ENCODE measurements at regions not wholly inside any gene's neighbourhood (a gene's known extent, or its start where the extent isn't known, plus 50 kb on each side); places are given as distances from the start of the nearest gene placed in this dataset.
"Not testable (repeated sequence)": the region's sequence is repeated elsewhere in the genome, so short reads cannot be mapped to it uniquely, and the experiment has no call there.

GRCh38 chr14:22378181-22378580 lies 210.8 kb downstream of the DAD1 start:
- H3K27me3 Mint-ChIP-seq (ENCODE audit: low read depth): peaks cover 3% of the 10 kb centered on the region
- no peak for DNase-seq (ENCODE audit: low spot score)
- no peak overlapping the region for H3K27ac Mint-ChIP-seq (ENCODE audit: unreplicated experiment)
- TF ChIP-seq CTCF (IDR thresholded peaks at IDR 0.05): no peak
- H3K4me1 Mint-ChIP-seq (ENCODE audit: low read depth): peaks cover 29% of the 10 kb centered on the region
- no peaks in the 10 kb centered on the region for H3K36me3 Mint-ChIP-seq (ENCODE audit: low read depth)
- no peaks in the 10 kb centered on the region for H3K9me3 Mint-ChIP-seq (ENCODE audit: low read depth)
- no peak overlapping the region for H3K4me3 Mint-ChIP-seq (ENCODE audit: unreplicated experiment)

- H3K4me1 Mint-ChIP-seq (ENCODE audit: low read depth): peaks cover 16% of the 10 kb centered on the region
- H3K9me3 Mint-ChIP-seq (ENCODE audit: low read depth): no peaks in the 10 kb centered on the region
- no peaks in the 10 kb centered on the region for H3K36me3 Mint-ChIP-seq (ENCODE audit: low read depth)
- H3K27me3 Mint-ChIP-seq (ENCODE audit: low read depth): peaks cover 6% of the 10 kb centered on the region
- no peak overlapping the region for H3K4me3 Mint-ChIP-seq (ENCODE audit: unreplicated experiment)
- H3K27ac Mint-ChIP-seq (ENCODE audit: unreplicated experiment): no peak overlapping the region
- DNase-seq (ENCODE audit: low spot score): no peak
- TF ChIP-seq CTCF (IDR thresholded peaks at IDR 0.05): peak; percentile 94
Observed at GRCh38 chr14:22375321-22375930, 213.6 kb downstream of the DAD1 start.

- Mint-ChIP-seq H3K27ac (ENCODE audit: unreplicated experiment) (no peak overlapping the region), H3K4me3 (ENCODE audit: unreplicated experiment) (no peak overlapping the region)
Observed at GRCh38 chr14:22370084-22370847, 218.8 kb downstream of the DAD1 start.

GRCh38 chr14:22358726-22359125 lies 230.3 kb downstream of the DAD1 start:
- peaks cover 30% of the 10 kb centered on the region for H3K9me3 Mint-ChIP-seq (ENCODE audit: low read depth)
- no peak overlapping the region for H3K4me3 Mint-ChIP-seq (ENCODE audit: unreplicated experiment)
- DNase-seq (ENCODE audit: low spot score): no peak
- peaks cover 14% of the 10 kb centered on the region for H3K36me3 Mint-ChIP-seq (ENCODE audit: low read depth)
- no peak overlapping the region for H3K27ac Mint-ChIP-seq (ENCODE audit: unreplicated experiment)
- H3K4me1 Mint-ChIP-seq (ENCODE audit: low read depth): no peaks in the 10 kb centered on the region
- no peak for TF ChIP-seq CTCF (IDR thresholded peaks at IDR 0.05)
- peaks cover 21% of the 10 kb centered on the region for H3K27me3 Mint-ChIP-seq (ENCODE audit: low read depth)

More at GRCh38 chr14:22370084-22370847, 218.8 kb downstream of the DAD1 start:
- Mint-ChIP-seq H3K36me3 (ENCODE audit: low read depth) (no peaks in the 10 kb centered on the region), H3K4me1 (ENCODE audit: low read depth) (peaks cover 8% of the 10 kb centered on the region), H3K9me3 (ENCODE audit: low read depth) (no peaks in the 10 kb centered on the region), H3K27me3 (ENCODE audit: low read depth) (peaks cover 12% of the 10 kb centered on the region)
- no peak for DNase-seq (ENCODE audit: low spot score)
- no peak for TF ChIP-seq CTCF (IDR thresholded peaks at IDR 0.05)

GRCh38 chr14:22349281-22349680 lies 239.7 kb downstream of the DAD1 start:
- Mint-ChIP-seq H3K27me3 (ENCODE audit: low read depth) (peaks cover 26% of the 10 kb centered on the region), H3K36me3 (ENCODE audit: low read depth) (peaks cover 12% of the 10 kb centered on the region), H3K9me3 (ENCODE audit: low read depth) (peaks cover 15% of the 10 kb centered on the region)
- not testable (repeated sequence) for H3K27ac Mint-ChIP-seq (ENCODE audit: unreplicated experiment); H3K4me3 Mint-ChIP-seq (ENCODE audit: unreplicated experiment); DNase-seq (ENCODE audit: low spot score); H3K4me1 Mint-ChIP-seq (ENCODE audit: low read depth)
